Lower leg skin (tissue), 3 donors: ENCODE measurements at regions not wholly inside any gene's neighbourhood (a gene's known extent, or its start where the extent isn't known, plus 50 kb on each side); places are given as distances from the start of the nearest gene placed in this dataset.
"Not testable (repeated sequence)": the region's sequence is repeated elsewhere in the genome, so short reads cannot be mapped to it uniquely, and the experiment has no call there.

Source experiments
- CTCF ChIP-seq, 3 donors: fragments of 450-650 bp; IDR thresholded peaks; one replicate each; pipeline ENCODE4 v1.5.1; 2016; ENCODE audit warnings: antibody characterized with exemption in 3 of 3, mild to moderate bottlenecking in 3 of 3, moderate library complexity in 2 of 3
- POLR2A ChIP-seq, 2 donors: fragments of 450-650 bp; IDR thresholded peaks; one replicate each; pipeline ENCODE4 v1.6.1; 2016 to 2017; ENCODE audit warnings: antibody characterized with exemption in 2 of 2, mild to moderate bottlenecking in 1 of 2, moderate library complexity in 1 of 2

GRCh38 chr2:111448796-111449195 lies 328.1 kb downstream of the BCL2L11 start:
- TF ChIP-seq CTCF, POLR2A (IDR thresholded peaks at IDR 0.05): not testable (repeated sequence)
